Ishikawa (cell line): ENCODE measurements at regions not wholly inside any gene's neighbourhood (a gene's known extent, or its start where the extent isn't known, plus 50 kb on each side); places are given as distances from the start of the nearest gene placed in this dataset.

Source experiments
- CEBPB ChIP-seq: IDR thresholded peaks from 2 replicates; pipeline ENCODE4 v1.6.1; 2012
- CREB1 ChIP-seq: IDR thresholded peaks from 2 replicates; pipeline ENCODE4 v1.6.1; 2012; ENCODE audit warnings: low read depth
- EP300 ChIP-seq: IDR thresholded peaks from 2 replicates; pipeline ENCODE4 v1.6.1; 2012; ENCODE audit warnings: borderline replicate concordance
- FOXM1 ChIP-seq: IDR thresholded peaks from 2 replicates; pipeline ENCODE4 v1.6.1; 2012; ENCODE audit warnings: low read depth, borderline replicate concordance
- RAD21 ChIP-seq: IDR thresholded peaks from 2 replicates; pipeline ENCODE4 v1.6.1; 2012; ENCODE audit warnings: low read depth
- TAF1 ChIP-seq: IDR thresholded peaks from 2 replicates; pipeline ENCODE4 v1.6.1; 2012; ENCODE audit warnings: low read depth, mild to moderate bottlenecking
- TCF12 ChIP-seq: IDR thresholded peaks from 2 replicates; pipeline ENCODE4 v1.6.1; 2012; ENCODE audit warnings: low read depth
- TEAD4 ChIP-seq: IDR thresholded peaks from 2 replicates; pipeline ENCODE4 v1.6.1; 2012
- USF1 ChIP-seq: IDR thresholded peaks from 2 replicates; pipeline ENCODE4 v1.6.1; 2012
- YY1 ChIP-seq: IDR thresholded peaks from 2 replicates; pipeline ENCODE4 v1.6.1; 2012; ENCODE audit warnings: low read depth
- TF ChIP-seq, protein P1 (sequence below): IDR thresholded peaks from 2 replicates; pipeline ENCODE4 v1.6.1; 2012; ENCODE audit warnings: low read depth, mild to moderate bottlenecking
- TF ChIP-seq, protein P2 (sequence below): IDR thresholded peaks from 2 replicates; pipeline ENCODE4 v1.6.1; 2012

- TF ChIP-seq TCF12 (no peak), FOXM1 (no peak), YY1 (no peak), CEBPB (no peak), EP300 (no peak), USF1 (no peak), TEAD4 (no peak), CREB1 (no peak), RAD21 (no peak), TAF1 (no peak)
- TF ChIP-seq, protein P1, sequence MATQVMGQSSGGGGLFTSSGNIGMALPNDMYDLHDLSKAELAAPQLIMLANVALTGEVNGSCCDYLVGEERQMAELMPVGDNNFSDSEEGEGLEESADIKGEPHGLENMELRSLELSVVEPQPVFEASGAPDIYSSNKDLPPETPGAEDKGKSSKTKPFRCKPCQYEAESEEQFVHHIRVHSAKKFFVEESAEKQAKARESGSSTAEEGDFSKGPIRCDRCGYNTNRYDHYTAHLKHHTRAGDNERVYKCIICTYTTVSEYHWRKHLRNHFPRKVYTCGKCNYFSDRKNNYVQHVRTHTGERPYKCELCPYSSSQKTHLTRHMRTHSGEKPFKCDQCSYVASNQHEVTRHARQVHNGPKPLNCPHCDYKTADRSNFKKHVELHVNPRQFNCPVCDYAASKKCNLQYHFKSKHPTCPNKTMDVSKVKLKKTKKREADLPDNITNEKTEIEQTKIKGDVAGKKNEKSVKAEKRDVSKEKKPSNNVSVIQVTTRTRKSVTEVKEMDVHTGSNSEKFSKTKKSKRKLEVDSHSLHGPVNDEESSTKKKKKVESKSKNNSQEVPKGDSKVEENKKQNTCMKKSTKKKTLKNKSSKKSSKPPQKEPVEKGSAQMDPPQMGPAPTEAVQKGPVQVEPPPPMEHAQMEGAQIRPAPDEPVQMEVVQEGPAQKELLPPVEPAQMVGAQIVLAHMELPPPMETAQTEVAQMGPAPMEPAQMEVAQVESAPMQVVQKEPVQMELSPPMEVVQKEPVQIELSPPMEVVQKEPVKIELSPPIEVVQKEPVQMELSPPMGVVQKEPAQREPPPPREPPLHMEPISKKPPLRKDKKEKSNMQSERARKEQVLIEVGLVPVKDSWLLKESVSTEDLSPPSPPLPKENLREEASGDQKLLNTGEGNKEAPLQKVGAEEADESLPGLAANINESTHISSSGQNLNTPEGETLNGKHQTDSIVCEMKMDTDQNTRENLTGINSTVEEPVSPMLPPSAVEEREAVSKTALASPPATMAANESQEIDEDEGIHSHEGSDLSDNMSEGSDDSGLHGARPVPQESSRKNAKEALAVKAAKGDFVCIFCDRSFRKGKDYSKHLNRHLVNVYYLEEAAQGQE, result no peak
- TF ChIP-seq, protein P2, sequence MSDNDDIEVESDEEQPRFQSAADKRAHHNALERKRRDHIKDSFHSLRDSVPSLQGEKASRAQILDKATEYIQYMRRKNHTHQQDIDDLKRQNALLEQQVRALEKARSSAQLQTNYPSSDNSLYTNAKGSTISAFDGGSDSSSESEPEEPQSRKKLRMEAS, result no peak
Measured at GRCh38 chr12:5110345-5110744, 66.7 kb downstream of the KCNA5 start.
